22Rv1 (cell line): ENCODE measurements at regions not wholly inside any gene's neighbourhood (a gene's known extent, or its start where the extent isn't known, plus 50 kb on each side); places are given as distances from the start of the nearest gene placed in this dataset.

ENCODE experiments used
- ZFX ChIP-seq: fragments of 450-650 bp; IDR thresholded peaks from 2 replicates; pipeline ENCODE4 v1.6.1; 2017; ENCODE audit warnings: antibody characterized with exemption, borderline replicate concordance
- TF ChIP-seq, protein P1 (sequence below): fragments of 450-650 bp; IDR thresholded peaks from 2 replicates; pipeline ENCODE4 v1.5.1; 2017; ENCODE audit warnings: mild to moderate bottlenecking

DNA sequence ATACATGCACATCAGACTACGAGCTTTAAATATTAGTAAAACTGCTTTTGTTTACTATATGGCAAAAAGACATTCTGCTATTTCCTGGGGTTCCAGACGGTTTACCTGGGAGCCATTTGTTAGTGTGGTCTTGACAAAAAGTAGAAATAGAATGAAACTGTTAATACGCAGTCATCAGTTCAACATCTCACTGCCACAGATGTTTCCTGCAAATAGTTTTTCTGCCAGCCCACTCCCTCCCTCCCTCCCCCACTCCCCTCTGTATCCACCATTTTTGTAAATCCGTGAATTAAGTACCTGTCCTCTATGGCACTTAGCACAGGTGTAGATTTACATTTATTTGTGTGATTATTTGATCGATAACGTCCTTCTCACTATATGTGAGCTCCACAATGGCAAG lies 74.6 kb upstream of the TPK1 start:
- TF ChIP-seq, protein P1, sequence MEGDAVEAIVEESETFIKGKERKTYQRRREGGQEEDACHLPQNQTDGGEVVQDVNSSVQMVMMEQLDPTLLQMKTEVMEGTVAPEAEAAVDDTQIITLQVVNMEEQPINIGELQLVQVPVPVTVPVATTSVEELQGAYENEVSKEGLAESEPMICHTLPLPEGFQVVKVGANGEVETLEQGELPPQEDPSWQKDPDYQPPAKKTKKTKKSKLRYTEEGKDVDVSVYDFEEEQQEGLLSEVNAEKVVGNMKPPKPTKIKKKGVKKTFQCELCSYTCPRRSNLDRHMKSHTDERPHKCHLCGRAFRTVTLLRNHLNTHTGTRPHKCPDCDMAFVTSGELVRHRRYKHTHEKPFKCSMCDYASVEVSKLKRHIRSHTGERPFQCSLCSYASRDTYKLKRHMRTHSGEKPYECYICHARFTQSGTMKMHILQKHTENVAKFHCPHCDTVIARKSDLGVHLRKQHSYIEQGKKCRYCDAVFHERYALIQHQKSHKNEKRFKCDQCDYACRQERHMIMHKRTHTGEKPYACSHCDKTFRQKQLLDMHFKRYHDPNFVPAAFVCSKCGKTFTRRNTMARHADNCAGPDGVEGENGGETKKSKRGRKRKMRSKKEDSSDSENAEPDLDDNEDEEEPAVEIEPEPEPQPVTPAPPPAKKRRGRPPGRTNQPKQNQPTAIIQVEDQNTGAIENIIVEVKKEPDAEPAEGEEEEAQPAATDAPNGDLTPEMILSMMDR: no peak
- TF ChIP-seq ZFX: no peak
